ENCODE measurements at regions not wholly inside any gene's neighbourhood (a gene's known extent, or its start where the extent isn't known, plus 50 kb on each side); places are given as distances from the start of the nearest gene placed in this dataset.

DNA sequence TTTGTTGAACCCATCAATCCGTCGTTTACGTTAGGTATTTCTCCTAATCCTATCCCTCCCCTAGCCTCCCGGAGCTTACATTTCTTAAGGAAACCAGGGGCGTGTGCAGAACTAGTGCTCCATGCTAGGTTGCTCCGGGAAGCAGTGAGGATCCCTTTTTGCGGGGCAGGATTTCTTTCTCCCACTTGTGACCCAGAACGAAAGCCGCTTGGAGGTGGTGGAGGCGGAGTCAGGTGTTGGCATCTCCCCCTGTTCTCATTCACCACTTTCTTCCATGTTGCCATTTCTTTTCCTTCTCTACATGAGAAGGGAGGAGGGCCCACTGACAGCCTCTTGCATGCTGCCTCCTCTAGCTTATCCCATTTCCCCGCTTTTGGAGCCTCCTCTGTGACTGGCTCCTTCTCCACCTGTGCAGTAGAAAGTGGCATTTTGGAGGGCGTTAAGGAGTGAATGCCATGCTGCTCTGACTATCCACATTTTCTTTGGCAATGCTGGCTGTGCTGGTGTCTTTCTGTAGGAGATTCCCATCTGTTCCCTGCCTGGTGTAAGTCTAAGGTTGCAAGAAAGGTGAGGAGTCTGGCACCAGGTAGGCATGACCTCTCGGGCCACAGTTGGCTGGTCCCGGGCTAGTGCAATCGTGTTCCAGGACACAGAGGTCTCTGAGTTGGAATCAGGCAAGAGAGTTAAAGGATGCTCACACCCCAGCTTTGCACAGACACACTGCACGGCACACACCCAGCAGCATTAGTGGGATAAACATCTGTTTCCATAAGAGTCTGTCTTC is 89.5 kb downstream of the ACKR3 start:
- TF ChIP-seq, protein P1, sequence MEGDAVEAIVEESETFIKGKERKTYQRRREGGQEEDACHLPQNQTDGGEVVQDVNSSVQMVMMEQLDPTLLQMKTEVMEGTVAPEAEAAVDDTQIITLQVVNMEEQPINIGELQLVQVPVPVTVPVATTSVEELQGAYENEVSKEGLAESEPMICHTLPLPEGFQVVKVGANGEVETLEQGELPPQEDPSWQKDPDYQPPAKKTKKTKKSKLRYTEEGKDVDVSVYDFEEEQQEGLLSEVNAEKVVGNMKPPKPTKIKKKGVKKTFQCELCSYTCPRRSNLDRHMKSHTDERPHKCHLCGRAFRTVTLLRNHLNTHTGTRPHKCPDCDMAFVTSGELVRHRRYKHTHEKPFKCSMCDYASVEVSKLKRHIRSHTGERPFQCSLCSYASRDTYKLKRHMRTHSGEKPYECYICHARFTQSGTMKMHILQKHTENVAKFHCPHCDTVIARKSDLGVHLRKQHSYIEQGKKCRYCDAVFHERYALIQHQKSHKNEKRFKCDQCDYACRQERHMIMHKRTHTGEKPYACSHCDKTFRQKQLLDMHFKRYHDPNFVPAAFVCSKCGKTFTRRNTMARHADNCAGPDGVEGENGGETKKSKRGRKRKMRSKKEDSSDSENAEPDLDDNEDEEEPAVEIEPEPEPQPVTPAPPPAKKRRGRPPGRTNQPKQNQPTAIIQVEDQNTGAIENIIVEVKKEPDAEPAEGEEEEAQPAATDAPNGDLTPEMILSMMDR (IDR thresholded peaks at IDR 0.05): no peak
- TF ChIP-seq POLR2A (IDR thresholded peaks at IDR 0.05) (no peak), POLR2AphosphoS5 (IDR thresholded peaks at IDR 0.05) (no peak), EP300 (IDR thresholded peaks at IDR 0.05) (no peak)
